Prostate gland (tissue), 2 donors: ENCODE measurements at regions not wholly inside any gene's neighbourhood (a gene's known extent, or its start where the extent isn't known, plus 50 kb on each side); places are given as distances from the start of the nearest gene placed in this dataset.

Experiments used
- CTCF ChIP-seq, 4 experiments: fragments of 200-600 bp in 2 of 4; fragments of 450-650 bp in 2 of 4; sonication (generic) in 2 of 4; IDR thresholded peaks; 1 replicate in 3 of 4; 2 replicates in 1 of 4; pipeline ENCODE4 v1.5.1; 2016 to 2019; ENCODE audit warnings: antibody characterized with exemption in 4 of 4, mild to moderate bottlenecking in 2 of 4, moderate library complexity in 2 of 4
- POLR2A ChIP-seq: fragments of 450-650 bp; IDR thresholded peaks from one replicate; pipeline ENCODE4 v1.6.1; 2016; ENCODE audit warnings: antibody characterized with exemption, mild to moderate bottlenecking
- POLR2AphosphoS5 ChIP-seq: sonication (generic); formaldehyde crosslinking; IDR thresholded peaks from one replicate; pipeline ENCODE4 v1.6.1; 2017; ENCODE audit warnings: antibody characterized with exemption

GRCh38 chr16:85319984-85320440 lies 207.7 kb upstream of the CIBAR2 start:
- TF ChIP-seq CTCF (IDR thresholded peaks at IDR 0.05) = no peak
- TF ChIP-seq POLR2A = no peak
- no peak for TF ChIP-seq POLR2AphosphoS5
